ENCODE measurements at regions not wholly inside any gene's neighbourhood (a gene's known extent, or its start where the extent isn't known, plus 50 kb on each side); places are given as distances from the start of the nearest gene placed in this dataset.

DNA sequence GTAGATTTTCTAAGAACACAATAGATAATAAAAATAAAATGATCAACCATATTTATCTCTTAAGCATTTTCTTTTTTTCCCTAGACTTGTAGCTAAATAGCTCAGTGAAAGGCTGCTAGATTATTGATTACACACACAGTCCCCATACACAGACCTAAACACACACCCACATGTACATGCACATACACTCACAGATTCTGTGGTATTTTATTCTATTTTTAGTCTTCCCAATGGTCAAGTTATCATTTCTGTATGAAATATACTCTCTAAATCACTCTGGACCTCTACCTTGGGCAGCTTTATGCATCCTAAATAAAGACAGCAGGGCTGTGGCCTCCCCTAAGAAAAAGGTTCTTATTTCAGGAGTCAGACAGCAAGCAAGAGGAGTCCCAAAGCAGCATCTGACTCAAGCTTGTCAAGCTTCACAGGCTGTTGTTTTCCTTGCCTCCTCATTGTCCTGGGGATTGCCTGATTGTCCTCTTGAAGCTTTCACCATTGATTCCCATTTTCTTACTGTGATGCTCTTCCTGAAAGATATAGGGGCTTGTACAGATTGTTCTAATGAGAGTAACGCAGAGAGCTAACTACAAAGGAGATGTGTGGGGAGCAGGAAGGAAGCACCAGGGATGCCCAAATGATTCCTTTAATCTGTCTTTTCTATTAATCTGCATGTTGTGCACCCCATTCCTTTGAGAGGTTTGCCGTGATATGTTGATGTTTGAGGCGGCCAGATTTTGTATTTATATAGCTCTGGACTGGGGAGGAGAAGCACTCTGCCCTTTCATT, 986.5 kb downstream of the PCDH17 start:
- Histone ChIP-seq H3K9ac (ENCODE audit: low read length) (no peak overlapping the region), H3K27me3 (ENCODE audit: insufficient read depth, low read length) (peaks cover 2% of the 10 kb centered on the region), H3K4me1 (ENCODE audit: insufficient read depth, low read length) (no peaks in the 10 kb centered on the region), H3K36me3 (ENCODE audit: insufficient read depth, low read length) (no peaks in the 10 kb centered on the region), H4K20me1 (ENCODE audit: insufficient read depth, low read length) (no peaks in the 10 kb centered on the region), H3K4me3 (ENCODE audit: insufficient read depth, low read depth, low read length) (no peak overlapping the region), H3K4me2 (ENCODE audit: low read length) (no peak overlapping the region), H2AFZ (ENCODE audit: low read depth, low read length) (no peak overlapping the region), H3K79me2 (ENCODE audit: insufficient read depth, low read length) (no peaks in the 10 kb centered on the region), H3K9me3 (ENCODE audit: insufficient read depth, low read depth, low read length) (no peaks in the 10 kb centered on the region), H3K27ac (ENCODE audit: low read depth, low read length) (no peak overlapping the region)
- Mint-ChIP-seq H3K27ac (ENCODE audit: unreplicated experiment) (no peak overlapping the region), H3K9me3 (ENCODE audit: unreplicated experiment) (no peaks in the 10 kb centered on the region), H3K4me3 (ENCODE audit: unreplicated experiment) (no peak overlapping the region), H3K27me3 (ENCODE audit: low read depth, unreplicated experiment) (no peaks in the 10 kb centered on the region), H3K4me1 (ENCODE audit: low read depth, unreplicated experiment) (no peaks in the 10 kb centered on the region), H3K36me3 (ENCODE audit: low read depth, unreplicated experiment) (no peaks in the 10 kb centered on the region)
- DNase-seq (ENCODE audit: low read depth) (no peak), FAIRE-seq (no peak)
- TF ChIP-seq EZH2 (IDR thresholded peaks at IDR 0.05; ENCODE audit: insufficient read depth, low read length): no peak
- TF ChIP-seq, protein P1, sequence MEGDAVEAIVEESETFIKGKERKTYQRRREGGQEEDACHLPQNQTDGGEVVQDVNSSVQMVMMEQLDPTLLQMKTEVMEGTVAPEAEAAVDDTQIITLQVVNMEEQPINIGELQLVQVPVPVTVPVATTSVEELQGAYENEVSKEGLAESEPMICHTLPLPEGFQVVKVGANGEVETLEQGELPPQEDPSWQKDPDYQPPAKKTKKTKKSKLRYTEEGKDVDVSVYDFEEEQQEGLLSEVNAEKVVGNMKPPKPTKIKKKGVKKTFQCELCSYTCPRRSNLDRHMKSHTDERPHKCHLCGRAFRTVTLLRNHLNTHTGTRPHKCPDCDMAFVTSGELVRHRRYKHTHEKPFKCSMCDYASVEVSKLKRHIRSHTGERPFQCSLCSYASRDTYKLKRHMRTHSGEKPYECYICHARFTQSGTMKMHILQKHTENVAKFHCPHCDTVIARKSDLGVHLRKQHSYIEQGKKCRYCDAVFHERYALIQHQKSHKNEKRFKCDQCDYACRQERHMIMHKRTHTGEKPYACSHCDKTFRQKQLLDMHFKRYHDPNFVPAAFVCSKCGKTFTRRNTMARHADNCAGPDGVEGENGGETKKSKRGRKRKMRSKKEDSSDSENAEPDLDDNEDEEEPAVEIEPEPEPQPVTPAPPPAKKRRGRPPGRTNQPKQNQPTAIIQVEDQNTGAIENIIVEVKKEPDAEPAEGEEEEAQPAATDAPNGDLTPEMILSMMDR (IDR thresholded peaks at IDR 0.05; ENCODE audit: insufficient read depth, low read depth, low read length): no peak

DNA sequence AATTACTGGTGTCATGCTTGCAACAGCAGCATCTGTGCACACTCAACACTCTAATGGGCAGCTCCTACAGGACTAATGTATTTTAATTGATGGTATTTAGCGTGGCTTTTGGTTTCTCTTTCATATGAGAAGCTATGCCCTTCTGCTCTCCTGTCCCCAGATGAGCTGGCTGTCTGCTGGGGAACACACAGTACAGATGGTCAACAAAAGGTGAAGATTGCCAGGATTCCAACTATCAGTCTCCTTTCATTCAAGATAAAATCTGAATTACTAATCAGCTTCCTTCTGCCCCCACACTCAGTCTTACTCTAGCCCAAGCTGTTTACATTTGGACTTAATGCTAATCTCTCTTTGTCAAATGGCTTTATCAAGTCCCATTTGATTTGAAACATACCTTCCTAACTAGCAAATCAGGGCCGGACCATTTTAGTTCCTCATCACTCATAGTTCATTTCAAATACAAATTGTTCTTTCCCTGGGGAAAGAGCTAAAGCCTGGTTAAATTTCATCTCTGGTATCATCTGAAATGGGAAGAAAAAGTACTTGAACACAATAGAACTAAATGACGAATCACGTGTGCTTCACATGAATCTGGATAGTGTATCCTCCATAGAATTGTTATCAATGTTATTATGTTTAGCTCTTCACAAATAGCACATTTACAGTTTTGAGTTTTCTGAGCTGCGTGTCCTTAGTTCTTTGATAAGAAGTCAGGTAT, 988.0 kb downstream of the PCDH17 start:
- H3K27ac Mint-ChIP-seq (ENCODE audit: unreplicated experiment): no peak overlapping the region
- no peak for FAIRE-seq
- Histone ChIP-seq H3K36me3 (ENCODE audit: insufficient read depth, low read length) (no peaks in the 10 kb centered on the region), H3K9me3 (ENCODE audit: insufficient read depth, low read depth, low read length) (no peaks in the 10 kb centered on the region), H3K9ac (ENCODE audit: low read length) (no peak overlapping the region), H3K27ac (ENCODE audit: low read depth, low read length) (no peak overlapping the region), H3K4me3 (ENCODE audit: insufficient read depth, low read depth, low read length) (no peak overlapping the region), H2AFZ (ENCODE audit: low read depth, low read length) (no peak overlapping the region), H3K79me2 (ENCODE audit: insufficient read depth, low read length) (no peaks in the 10 kb centered on the region), H3K27me3 (ENCODE audit: insufficient read depth, low read length) (peaks cover 2% of the 10 kb centered on the region), H3K4me1 (ENCODE audit: insufficient read depth, low read length) (no peaks in the 10 kb centered on the region), H3K4me2 (ENCODE audit: low read length) (peak overlapping the region; percentile 17), H4K20me1 (ENCODE audit: insufficient read depth, low read length) (no peaks in the 10 kb centered on the region)
- no peak overlapping the region for H3K4me3 Mint-ChIP-seq (ENCODE audit: unreplicated experiment)
- H3K27me3 Mint-ChIP-seq (ENCODE audit: low read depth, unreplicated experiment): no peaks in the 10 kb centered on the region
- H3K36me3 Mint-ChIP-seq (ENCODE audit: low read depth, unreplicated experiment): no peaks in the 10 kb centered on the region
- H3K9me3 Mint-ChIP-seq (ENCODE audit: unreplicated experiment): no peaks in the 10 kb centered on the region
- no peaks in the 10 kb centered on the region for H3K4me1 Mint-ChIP-seq (ENCODE audit: low read depth, unreplicated experiment)
- peak; percentile 4 for DNase-seq (ENCODE audit: low read depth)
- no peak for TF ChIP-seq EZH2 (IDR thresholded peaks at IDR 0.05; ENCODE audit: insufficient read depth, low read length)
- TF ChIP-seq, protein P1 (IDR thresholded peaks at IDR 0.05; ENCODE audit: insufficient read depth, low read depth, low read length): no peak

DNA sequence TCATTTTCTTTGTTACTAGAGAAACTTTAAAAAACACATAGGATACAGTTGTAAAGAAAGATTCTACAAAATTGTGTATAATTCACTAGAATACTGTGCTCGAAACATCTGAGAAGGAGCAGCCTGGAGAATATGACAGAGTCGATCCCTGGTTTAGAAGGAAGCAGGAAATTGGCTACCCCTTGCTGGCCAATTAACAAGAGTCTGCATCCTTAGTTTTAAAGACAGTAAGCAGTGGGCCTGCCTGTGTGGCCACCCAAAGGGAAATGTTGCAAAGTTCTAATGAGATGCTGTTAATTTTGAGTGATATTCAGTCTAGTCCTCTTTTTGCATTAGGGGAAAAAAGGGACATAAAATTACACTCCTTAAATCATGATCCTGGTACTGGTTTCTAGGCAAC, 988.6 kb downstream of the PCDH17 start:
- no peaks in the 10 kb centered on the region for H3K4me1 ChIP-seq (ENCODE audit: insufficient read depth, low read length)
- no peaks in the 10 kb centered on the region for H3K9me3 ChIP-seq (ENCODE audit: insufficient read depth, low read depth, low read length)
- no peak overlapping the region for H3K27ac Mint-ChIP-seq (ENCODE audit: unreplicated experiment)
- H3K9ac ChIP-seq (ENCODE audit: low read length): no peak overlapping the region
- no peaks in the 10 kb centered on the region for H3K79me2 ChIP-seq (ENCODE audit: insufficient read depth, low read length)
- H3K27me3 Mint-ChIP-seq (ENCODE audit: low read depth, unreplicated experiment): no peaks in the 10 kb centered on the region
- H3K27ac ChIP-seq (ENCODE audit: low read depth, low read length): no peak overlapping the region
- H3K36me3 Mint-ChIP-seq (ENCODE audit: low read depth, unreplicated experiment): no peaks in the 10 kb centered on the region
- peaks cover 3% of the 10 kb centered on the region for H3K9me3 Mint-ChIP-seq (ENCODE audit: unreplicated experiment)
- H3K27me3 ChIP-seq (ENCODE audit: insufficient read depth, low read length): peaks cover 2% of the 10 kb centered on the region
- H3K4me1 Mint-ChIP-seq (ENCODE audit: low read depth, unreplicated experiment): no peaks in the 10 kb centered on the region
- H2AFZ ChIP-seq (ENCODE audit: low read depth, low read length): no peak overlapping the region
- TF ChIP-seq EZH2 (IDR thresholded peaks at IDR 0.05; ENCODE audit: insufficient read depth, low read length): no peak
- TF ChIP-seq, protein P1 (IDR thresholded peaks at IDR 0.05; ENCODE audit: insufficient read depth, low read depth, low read length): no peak
- H3K36me3 ChIP-seq (ENCODE audit: insufficient read depth, low read length): no peaks in the 10 kb centered on the region
- no peak overlapping the region for H3K4me3 Mint-ChIP-seq (ENCODE audit: unreplicated experiment)
- H4K20me1 ChIP-seq (ENCODE audit: insufficient read depth, low read length): no peaks in the 10 kb centered on the region
- no peak overlapping the region for H3K4me3 ChIP-seq (ENCODE audit: insufficient read depth, low read depth, low read length)
- FAIRE-seq (no peak), DNase-seq (ENCODE audit: low read depth) (no peak)
- no peak overlapping the region for H3K4me2 ChIP-seq (ENCODE audit: low read length)
